ENCODE measurements at regions not wholly inside any gene's neighbourhood (a gene's known extent, or its start where the extent isn't known, plus 50 kb on each side); places are given as distances from the start of the nearest gene placed in this dataset.
A peak's percentile ranks its signal among the peaks of the same experiment; 100 is the strongest.

GRCh38 chr18:39558658-39559057, 1993.1 kb upstream of the CELF4 start:
- no peaks in the 10 kb centered on the region for H3K36me3 ChIP-seq (replicated peaks)
- no peaks in the 10 kb centered on the region for H3K27me3 ChIP-seq (ENCODE audit: low read depth)
- no peak overlapping the region for H3K4me3 ChIP-seq
- H3K9me3 ChIP-seq = no peaks in the 10 kb centered on the region
- H3K4me1 ChIP-seq = peaks cover 3% of the 10 kb centered on the region
- in situ Hi-C loops (cut with MboI; ENCODE audit: low sequenced_read_pairs) = no loop called here
- DNase-seq (ENCODE audit: low spot score in 2 of 2) = peak in 1 of 2 experiments; percentile 23

GRCh38 chr18:39555496-39555895, 1989.9 kb upstream of the CELF4 start:
- in situ Hi-C loops (cut with MboI; ENCODE audit: low sequenced_read_pairs) = no loop called here
- Histone ChIP-seq H3K4me1 (peaks cover 3% of the 10 kb centered on the region), H3K4me3 (no peak overlapping the region), H3K9me3 (no peaks in the 10 kb centered on the region), H3K36me3 (replicated peaks) (no peaks in the 10 kb centered on the region), H3K27me3 (ENCODE audit: low read depth) (no peaks in the 10 kb centered on the region)
- no peak for DNase-seq (ENCODE audit: low spot score in 2 of 2)

GRCh38 chr18:39550701-39551100, 1985.1 kb upstream of the CELF4 start:
- H3K36me3 ChIP-seq (replicated peaks) = no peaks in the 10 kb centered on the region
- no peaks in the 10 kb centered on the region for H3K4me1 ChIP-seq
- no peak overlapping the region for H3K4me3 ChIP-seq
- H3K9me3 ChIP-seq = no peaks in the 10 kb centered on the region
- in situ Hi-C loops (cut with MboI; ENCODE audit: low sequenced_read_pairs) = no loop called here
- no peaks in the 10 kb centered on the region for H3K27me3 ChIP-seq (ENCODE audit: low read depth)
- DNase-seq (ENCODE audit: low spot score in 2 of 2) = no peak

GRCh38 chr18:39549144-39549543, 1983.5 kb upstream of the CELF4 start:
- Histone ChIP-seq H3K27me3 (ENCODE audit: low read depth) (no peaks in the 10 kb centered on the region), H3K36me3 (replicated peaks) (no peaks in the 10 kb centered on the region), H3K4me1 (no peaks in the 10 kb centered on the region), H3K4me3 (no peak overlapping the region), H3K9me3 (no peaks in the 10 kb centered on the region)
- in situ Hi-C loops (cut with MboI; ENCODE audit: low sequenced_read_pairs) = no loop called here
- DNase-seq (ENCODE audit: low spot score in 2 of 2) = no peak

- no peak for DNase-seq (ENCODE audit: low spot score in 2 of 2)
- Histone ChIP-seq H3K9me3 (no peaks in the 10 kb centered on the region), H3K27me3 (ENCODE audit: low read depth) (no peaks in the 10 kb centered on the region), H3K4me3 (no peak overlapping the region), H3K36me3 (replicated peaks) (no peaks in the 10 kb centered on the region; the same call in 1 of the 2 replicates), H3K4me1 (no peaks in the 10 kb centered on the region)
- in situ Hi-C loops (cut with MboI; ENCODE audit: low sequenced_read_pairs) = no loop called here
Observed at GRCh38 chr18:39531659-39532058, 1966.1 kb upstream of the CELF4 start.

GRCh38 chr18:39529358-39529757, 1963.8 kb upstream of the CELF4 start:
- Histone ChIP-seq H3K27me3 (ENCODE audit: low read depth) (no peaks in the 10 kb centered on the region), H3K9me3 (no peaks in the 10 kb centered on the region), H3K4me3 (no peak overlapping the region), H3K36me3 (replicated peaks) (no peaks in the 10 kb centered on the region; the same call in 1 of the 2 replicates), H3K4me1 (no peaks in the 10 kb centered on the region)
- in situ Hi-C loops (cut with MboI; ENCODE audit: low sequenced_read_pairs) = no loop called here
- DNase-seq (ENCODE audit: low spot score in 2 of 2) = no peak

- Histone ChIP-seq H3K36me3 (replicated peaks) (no peaks in the 10 kb centered on the region; the same call in 1 of the 2 replicates), H3K4me1 (no peaks in the 10 kb centered on the region), H3K4me3 (no peak overlapping the region), H3K9me3 (no peaks in the 10 kb centered on the region), H3K27me3 (ENCODE audit: low read depth) (no peaks in the 10 kb centered on the region)
- no peak for DNase-seq (ENCODE audit: low spot score in 2 of 2)
- in situ Hi-C loops (cut with MboI; ENCODE audit: low sequenced_read_pairs) = no loop called here
Observed at GRCh38 chr18:39527465-39527864, 1961.9 kb upstream of the CELF4 start.

- no peaks in the 10 kb centered on the region for H3K27me3 ChIP-seq (ENCODE audit: low read depth)
Observed at GRCh38 chr18:39524370-39524769, 1958.8 kb upstream of the CELF4 start.

GRCh38 chr18:39523281-39523680, 1957.7 kb upstream of the CELF4 start:
- Histone ChIP-seq H3K4me1 (no peaks in the 10 kb centered on the region), H3K4me3 (no peak overlapping the region), H3K27me3 (ENCODE audit: low read depth) (no peaks in the 10 kb centered on the region), H3K36me3 (replicated peaks) (no peaks in the 10 kb centered on the region), H3K9me3 (no peaks in the 10 kb centered on the region)
- no peak for DNase-seq (ENCODE audit: low spot score in 2 of 2)
- in situ Hi-C loops (cut with MboI; ENCODE audit: low sequenced_read_pairs) = no loop called here

More at GRCh38 chr18:39524370-39524769, 1958.8 kb upstream of the CELF4 start:
- H3K36me3 ChIP-seq (replicated peaks) = no peaks in the 10 kb centered on the region
- no peaks in the 10 kb centered on the region for H3K4me1 ChIP-seq
- DNase-seq (ENCODE audit: low spot score in 2 of 2) = no peak
- H3K9me3 ChIP-seq = no peaks in the 10 kb centered on the region
- no peak overlapping the region for H3K4me3 ChIP-seq
- in situ Hi-C loops (cut with MboI; ENCODE audit: low sequenced_read_pairs) = no loop called here

- no peak overlapping the region for H3K4me3 ChIP-seq
- H3K9me3 ChIP-seq = no peaks in the 10 kb centered on the region
- no peaks in the 10 kb centered on the region for H3K36me3 ChIP-seq (replicated peaks)
- H3K4me1 ChIP-seq = no peaks in the 10 kb centered on the region; the same call in 1 of the 2 replicates
- H3K27me3 ChIP-seq (ENCODE audit: low read depth) = no peaks in the 10 kb centered on the region
- in situ Hi-C loops (cut with MboI; ENCODE audit: low sequenced_read_pairs) = no loop called here
- no peak for DNase-seq (ENCODE audit: low spot score in 2 of 2)
Observed at GRCh38 chr18:39521164-39521563, 1955.6 kb upstream of the CELF4 start.

- Histone ChIP-seq H3K27me3 (ENCODE audit: low read depth) (no peaks in the 10 kb centered on the region), H3K36me3 (replicated peaks) (no peaks in the 10 kb centered on the region), H3K4me1 (peaks cover 10% of the 10 kb centered on the region), H3K4me3 (no peak overlapping the region), H3K9me3 (no peaks in the 10 kb centered on the region)
- no peak for DNase-seq (ENCODE audit: low spot score in 2 of 2)
- in situ Hi-C loops (cut with MboI; ENCODE audit: low sequenced_read_pairs) = no loop called here
Observed at GRCh38 chr18:39519741-39520140, 1954.1 kb upstream of the CELF4 start.

GRCh38 chr18:39515299-39515698, 1949.7 kb upstream of the CELF4 start:
- no peaks in the 10 kb centered on the region for H3K36me3 ChIP-seq (replicated peaks)
- no peaks in the 10 kb centered on the region for H3K9me3 ChIP-seq
- no peaks in the 10 kb centered on the region for H3K27me3 ChIP-seq (ENCODE audit: low read depth)
- DNase-seq (ENCODE audit: low spot score in 2 of 2) = peak in 1 of 2 experiments; percentile 86
- H3K4me1 ChIP-seq = peaks cover 16% of the 10 kb centered on the region
- in situ Hi-C loops (cut with MboI; ENCODE audit: low sequenced_read_pairs) = no loop called here
- H3K4me3 ChIP-seq = no peak overlapping the region

- no peaks in the 10 kb centered on the region for H3K36me3 ChIP-seq (replicated peaks)
- H3K9me3 ChIP-seq = no peaks in the 10 kb centered on the region
- peaks cover 16% of the 10 kb centered on the region for H3K4me1 ChIP-seq
- DNase-seq (ENCODE audit: low spot score in 2 of 2) = no peak
- in situ Hi-C loops (cut with MboI; ENCODE audit: low sequenced_read_pairs) = no loop called here
- no peaks in the 10 kb centered on the region for H3K27me3 ChIP-seq (ENCODE audit: low read depth)
- H3K4me3 ChIP-seq = no peak overlapping the region
Observed at GRCh38 chr18:39513186-39513585, 1947.6 kb upstream of the CELF4 start.

- no peaks in the 10 kb centered on the region for H3K27me3 ChIP-seq (ENCODE audit: low read depth)
- no peaks in the 10 kb centered on the region for H3K4me1 ChIP-seq
- no peak overlapping the region for H3K4me3 ChIP-seq
- no peaks in the 10 kb centered on the region for H3K36me3 ChIP-seq (replicated peaks)
- DNase-seq (ENCODE audit: low spot score in 2 of 2) = no peak
- in situ Hi-C loops (cut with MboI; ENCODE audit: low sequenced_read_pairs) = no loop called here
- H3K9me3 ChIP-seq = no peaks in the 10 kb centered on the region
Observed at GRCh38 chr18:39506581-39507330, 1941.2 kb upstream of the CELF4 start.

GRCh38 chr18:39500306-39500705, 1934.7 kb upstream of the CELF4 start:
- DNase-seq (ENCODE audit: low spot score in 2 of 2) = no peak
- H3K9me3 ChIP-seq = no peaks in the 10 kb centered on the region
- H3K4me3 ChIP-seq = no peak overlapping the region
- H3K27me3 ChIP-seq (ENCODE audit: low read depth) = no peaks in the 10 kb centered on the region
- in situ Hi-C loops (cut with MboI; ENCODE audit: low sequenced_read_pairs) = no loop called here
- H3K36me3 ChIP-seq (replicated peaks) = no peaks in the 10 kb centered on the region
- H3K4me1 ChIP-seq = no peaks in the 10 kb centered on the region
